ENCODE measurements at regions not wholly inside any gene's neighbourhood (a gene's known extent, or its start where the extent isn't known, plus 50 kb on each side); places are given as distances from the start of the nearest gene placed in this dataset.

DNA sequence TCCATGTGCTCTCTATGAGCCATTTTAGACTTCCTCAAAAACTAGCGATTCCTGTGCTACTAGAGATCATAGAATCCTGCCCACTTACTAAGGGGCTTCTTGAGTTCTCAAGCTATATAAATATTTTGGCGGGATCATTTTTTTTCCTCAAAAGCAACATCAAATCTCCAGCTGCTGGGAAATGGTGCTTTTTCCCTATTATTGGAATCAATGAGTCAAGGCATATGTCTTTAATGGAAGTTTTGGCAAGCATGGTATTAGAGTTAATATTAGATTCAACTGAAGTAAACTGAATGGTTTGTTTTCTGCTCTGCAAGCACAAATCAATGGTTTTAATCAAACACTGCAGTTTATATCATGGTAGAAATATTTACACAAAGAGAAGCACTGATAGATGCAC, 369.9 kb upstream of the PTGER4 start:
- Histone ChIP-seq H3K9me3 (ENCODE audit: low read depth, low read length, poor library complexity, severe bottlenecking) (no peaks in the 10 kb centered on the region), H3K27me3 (replicated peaks; ENCODE audit: insufficient read depth, low read depth, low read length, poor library complexity) (no peaks in the 10 kb centered on the region), H3K27ac (ENCODE audit: low read depth, low read length, poor library complexity, severe bottlenecking) (no peak overlapping the region), H3K4me3 (ENCODE audit: low read depth, low read length, poor library complexity, severe bottlenecking) (no peak overlapping the region), H3K36me3 (ENCODE audit: insufficient read depth, low read length, poor library complexity, severe bottlenecking) (no peaks in the 10 kb centered on the region), H3K4me1 (ENCODE audit: insufficient read depth, low read length, poor library complexity, severe bottlenecking) (no peaks in the 10 kb centered on the region)
- intact Hi-C loops (cut with micrococcal nuclease; ENCODE audit: unreplicated experiment) = no loop called here
- CTCF ChIA-PET = no interaction called here
- DNase-seq (ENCODE audit: low spot score) = no peak
- no peak for TF ChIP-seq EZH2 (IDR thresholded peaks at IDR 0.05; ENCODE audit: borderline replicate concordance, low read depth, low read length, poor library complexity, severe bottlenecking)
- TF ChIP-seq, protein P1, sequence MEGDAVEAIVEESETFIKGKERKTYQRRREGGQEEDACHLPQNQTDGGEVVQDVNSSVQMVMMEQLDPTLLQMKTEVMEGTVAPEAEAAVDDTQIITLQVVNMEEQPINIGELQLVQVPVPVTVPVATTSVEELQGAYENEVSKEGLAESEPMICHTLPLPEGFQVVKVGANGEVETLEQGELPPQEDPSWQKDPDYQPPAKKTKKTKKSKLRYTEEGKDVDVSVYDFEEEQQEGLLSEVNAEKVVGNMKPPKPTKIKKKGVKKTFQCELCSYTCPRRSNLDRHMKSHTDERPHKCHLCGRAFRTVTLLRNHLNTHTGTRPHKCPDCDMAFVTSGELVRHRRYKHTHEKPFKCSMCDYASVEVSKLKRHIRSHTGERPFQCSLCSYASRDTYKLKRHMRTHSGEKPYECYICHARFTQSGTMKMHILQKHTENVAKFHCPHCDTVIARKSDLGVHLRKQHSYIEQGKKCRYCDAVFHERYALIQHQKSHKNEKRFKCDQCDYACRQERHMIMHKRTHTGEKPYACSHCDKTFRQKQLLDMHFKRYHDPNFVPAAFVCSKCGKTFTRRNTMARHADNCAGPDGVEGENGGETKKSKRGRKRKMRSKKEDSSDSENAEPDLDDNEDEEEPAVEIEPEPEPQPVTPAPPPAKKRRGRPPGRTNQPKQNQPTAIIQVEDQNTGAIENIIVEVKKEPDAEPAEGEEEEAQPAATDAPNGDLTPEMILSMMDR (conservative IDR thresholded peaks at IDR 0.05; ENCODE audit: low read depth, low read length) = no peak
- POLR2A ChIA-PET (ENCODE audit: low non-redundant PET) = no interaction called here
- no TSS peak for BruUV-seq (replicated peaks)

DNA sequence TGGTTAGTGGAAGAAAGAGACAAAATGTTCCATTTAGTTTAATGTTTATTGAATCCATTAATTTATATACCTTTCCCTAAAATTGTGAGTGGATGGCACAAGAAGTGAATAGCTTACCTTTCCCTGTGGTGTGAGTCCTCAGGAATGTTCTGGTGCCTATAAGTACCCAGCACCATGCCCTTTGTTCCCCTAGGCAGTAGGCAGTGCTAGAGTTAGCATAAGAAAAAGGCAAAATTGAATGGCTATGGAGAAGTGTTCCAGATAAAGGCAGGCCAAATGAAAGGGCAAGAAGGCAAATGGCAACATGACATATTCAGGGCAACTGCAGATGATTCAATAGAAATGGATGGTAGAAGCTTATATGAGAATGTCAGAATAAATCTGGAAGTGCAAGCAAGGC, 370.8 kb upstream of the PTGER4 start:
- no peaks in the 10 kb centered on the region for H3K27me3 ChIP-seq (replicated peaks; ENCODE audit: insufficient read depth, low read depth, low read length, poor library complexity)
- H3K4me1 ChIP-seq (ENCODE audit: insufficient read depth, low read length, poor library complexity, severe bottlenecking) = no peaks in the 10 kb centered on the region
- no peak overlapping the region for H3K27ac ChIP-seq (ENCODE audit: low read depth, low read length, poor library complexity, severe bottlenecking)
- POLR2A ChIA-PET (ENCODE audit: low non-redundant PET) = no interaction called here
- no peaks in the 10 kb centered on the region for H3K36me3 ChIP-seq (ENCODE audit: insufficient read depth, low read length, poor library complexity, severe bottlenecking)
- H3K4me3 ChIP-seq (ENCODE audit: low read depth, low read length, poor library complexity, severe bottlenecking) = no peak overlapping the region
- no TSS peak for BruUV-seq (replicated peaks)
- intact Hi-C loops (cut with micrococcal nuclease; ENCODE audit: unreplicated experiment) = no loop called here
- DNase-seq (ENCODE audit: low spot score) = no peak
- no peaks in the 10 kb centered on the region for H3K9me3 ChIP-seq (ENCODE audit: low read depth, low read length, poor library complexity, severe bottlenecking)
- CTCF ChIA-PET = no interaction called here
- TF ChIP-seq, protein P1 (conservative IDR thresholded peaks at IDR 0.05; ENCODE audit: low read depth, low read length) = no peak
- TF ChIP-seq EZH2 (IDR thresholded peaks at IDR 0.05; ENCODE audit: borderline replicate concordance, low read depth, low read length, poor library complexity, severe bottlenecking) = no peak

DNA sequence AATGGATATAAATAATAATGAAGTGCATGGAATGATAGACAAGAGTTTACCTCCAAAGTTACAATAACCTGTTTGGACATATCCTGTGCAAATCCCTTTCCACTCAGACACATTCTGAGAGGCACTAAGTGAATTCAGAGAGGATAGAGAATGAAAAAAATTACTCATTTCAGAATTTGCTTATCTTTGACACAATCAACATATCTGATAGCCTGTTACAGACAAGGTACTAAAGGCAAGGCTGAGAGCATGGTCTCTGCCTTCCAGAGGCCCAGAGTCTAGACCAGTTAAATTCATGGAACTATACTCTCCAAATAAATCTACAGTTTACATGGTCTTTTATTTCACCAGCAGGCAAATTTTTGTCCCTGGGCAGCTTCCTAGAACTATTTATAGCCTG, 371.8 kb upstream of the PTGER4 start:
- TF ChIP-seq, protein P1 (conservative IDR thresholded peaks at IDR 0.05; ENCODE audit: low read depth, low read length) = no peak
- no peak for TF ChIP-seq EZH2 (IDR thresholded peaks at IDR 0.05; ENCODE audit: borderline replicate concordance, low read depth, low read length, poor library complexity, severe bottlenecking)
- BruUV-seq (replicated peaks) = no TSS peak
- POLR2A ChIA-PET (ENCODE audit: low non-redundant PET) = no interaction called here

More for the DNA sequence above, 371.8 kb upstream of the PTGER4 start:
- no peaks in the 10 kb centered on the region for H3K9me3 ChIP-seq (ENCODE audit: low read depth, low read length, poor library complexity, severe bottlenecking)
- CTCF ChIA-PET = no interaction called here
- no peaks in the 10 kb centered on the region for H3K27me3 ChIP-seq (replicated peaks; ENCODE audit: insufficient read depth, low read depth, low read length, poor library complexity)
- no peaks in the 10 kb centered on the region for H3K4me1 ChIP-seq (ENCODE audit: insufficient read depth, low read length, poor library complexity, severe bottlenecking)
- DNase-seq (ENCODE audit: low spot score) = no peak
- H3K27ac ChIP-seq (ENCODE audit: low read depth, low read length, poor library complexity, severe bottlenecking) = no peak overlapping the region
- intact Hi-C loops (cut with micrococcal nuclease; ENCODE audit: unreplicated experiment) = no loop called here
- H3K4me3 ChIP-seq (ENCODE audit: low read depth, low read length, poor library complexity, severe bottlenecking) = no peak overlapping the region
- no peaks in the 10 kb centered on the region for H3K36me3 ChIP-seq (ENCODE audit: insufficient read depth, low read length, poor library complexity, severe bottlenecking)

Data from A673 (cell line).